ENCODE measurements at regions not wholly inside any gene's neighbourhood (a gene's known extent, or its start where the extent isn't known, plus 50 kb on each side); places are given as distances from the start of the nearest gene placed in this dataset.

GRCh38 chrX:5823903-5824302, 404.8 kb downstream of the NLGN4X start:
- no peak for TF ChIP-seq REST (IDR thresholded peaks at IDR 0.05; ENCODE audit: insufficient read depth in 1 of 2, low read depth in 2 of 2, low read length in 2 of 2)
- TF ChIP-seq SIN3A (IDR thresholded peaks at IDR 0.05; ENCODE audit: borderline replicate concordance, insufficient read depth, low read length) = no peak
- no peak for TF ChIP-seq TAF1 (IDR thresholded peaks at IDR 0.05; ENCODE audit: borderline replicate concordance, insufficient read depth, low read length)

All from PFSK-1 (cell line).